Chondrocyte (in vitro differentiated cells): ENCODE measurements at regions not wholly inside any gene's neighbourhood (a gene's known extent, or its start where the extent isn't known, plus 50 kb on each side); places are given as distances from the start of the nearest gene placed in this dataset.

Source experiments
- DNase-seq: peaks from one replicate; pipeline ENCODE4 v3.0.0; 2021; ENCODE audit warnings: mixed read lengths, low spot score
- H3K27ac Mint-ChIP-seq: one replicate; pipeline ENCODE4 v1.8.0; 2021; ENCODE audit warnings: mild to moderate bottlenecking, moderate library complexity, mixed read lengths; ENCODE audit not compliant: unreplicated experiment
- H3K27me3 Mint-ChIP-seq: 2 replicates; pipeline ENCODE4 v1.8.0; 2021; ENCODE audit warnings: low read depth, mixed read lengths
- H3K36me3 Mint-ChIP-seq: 2 replicates; pipeline ENCODE4 v1.8.0; 2021; ENCODE audit warnings: low read depth, mixed read lengths
- H3K4me1 Mint-ChIP-seq: 2 replicates; pipeline ENCODE4 v1.8.0; 2021; ENCODE audit warnings: low read depth, mild to moderate bottlenecking, mixed read lengths
- H3K4me3 Mint-ChIP-seq: one replicate; pipeline ENCODE4 v1.8.0; 2021; ENCODE audit warnings: mild to moderate bottlenecking, moderate library complexity, mixed read lengths; ENCODE audit not compliant: unreplicated experiment
- H3K9me3 Mint-ChIP-seq: 2 replicates; pipeline ENCODE4 v1.8.0; 2021; ENCODE audit warnings: low read depth, mixed read lengths
- TF ChIP-seq, protein P1 (sequence below): fragments of 200-600 bp; sonication (generic); IDR thresholded peaks from 2 replicates; pipeline ENCODE4 v1.5.0; 2021; ENCODE audit warnings: antibody characterized with exemption, mild to moderate bottlenecking, moderate library complexity

DNA sequence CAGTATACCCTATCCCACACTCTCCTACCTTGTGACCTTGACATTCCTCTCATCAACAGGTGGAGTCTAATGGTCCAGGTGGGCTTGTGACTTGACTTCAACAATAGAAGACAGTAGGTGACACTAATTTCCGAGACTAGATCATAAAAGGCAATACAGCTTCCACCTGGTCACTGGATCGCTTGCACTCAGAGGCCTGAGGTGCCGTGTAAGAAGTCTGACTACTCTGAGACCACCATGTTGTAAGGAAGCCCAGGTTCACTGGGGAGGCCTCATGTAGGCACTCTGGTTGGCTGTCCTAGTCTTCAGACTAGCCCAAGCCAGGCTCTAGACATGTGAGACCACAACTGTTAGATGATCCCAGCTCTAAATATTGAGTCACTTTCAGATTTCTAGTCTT lies 370.4 kb downstream of the MID1IP1 start:
- no peak overlapping the region for H3K4me3 Mint-ChIP-seq
- TF ChIP-seq, protein P1, sequence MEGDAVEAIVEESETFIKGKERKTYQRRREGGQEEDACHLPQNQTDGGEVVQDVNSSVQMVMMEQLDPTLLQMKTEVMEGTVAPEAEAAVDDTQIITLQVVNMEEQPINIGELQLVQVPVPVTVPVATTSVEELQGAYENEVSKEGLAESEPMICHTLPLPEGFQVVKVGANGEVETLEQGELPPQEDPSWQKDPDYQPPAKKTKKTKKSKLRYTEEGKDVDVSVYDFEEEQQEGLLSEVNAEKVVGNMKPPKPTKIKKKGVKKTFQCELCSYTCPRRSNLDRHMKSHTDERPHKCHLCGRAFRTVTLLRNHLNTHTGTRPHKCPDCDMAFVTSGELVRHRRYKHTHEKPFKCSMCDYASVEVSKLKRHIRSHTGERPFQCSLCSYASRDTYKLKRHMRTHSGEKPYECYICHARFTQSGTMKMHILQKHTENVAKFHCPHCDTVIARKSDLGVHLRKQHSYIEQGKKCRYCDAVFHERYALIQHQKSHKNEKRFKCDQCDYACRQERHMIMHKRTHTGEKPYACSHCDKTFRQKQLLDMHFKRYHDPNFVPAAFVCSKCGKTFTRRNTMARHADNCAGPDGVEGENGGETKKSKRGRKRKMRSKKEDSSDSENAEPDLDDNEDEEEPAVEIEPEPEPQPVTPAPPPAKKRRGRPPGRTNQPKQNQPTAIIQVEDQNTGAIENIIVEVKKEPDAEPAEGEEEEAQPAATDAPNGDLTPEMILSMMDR: no peak
- H3K36me3 Mint-ChIP-seq: no peaks in the 10 kb centered on the region

DNA sequence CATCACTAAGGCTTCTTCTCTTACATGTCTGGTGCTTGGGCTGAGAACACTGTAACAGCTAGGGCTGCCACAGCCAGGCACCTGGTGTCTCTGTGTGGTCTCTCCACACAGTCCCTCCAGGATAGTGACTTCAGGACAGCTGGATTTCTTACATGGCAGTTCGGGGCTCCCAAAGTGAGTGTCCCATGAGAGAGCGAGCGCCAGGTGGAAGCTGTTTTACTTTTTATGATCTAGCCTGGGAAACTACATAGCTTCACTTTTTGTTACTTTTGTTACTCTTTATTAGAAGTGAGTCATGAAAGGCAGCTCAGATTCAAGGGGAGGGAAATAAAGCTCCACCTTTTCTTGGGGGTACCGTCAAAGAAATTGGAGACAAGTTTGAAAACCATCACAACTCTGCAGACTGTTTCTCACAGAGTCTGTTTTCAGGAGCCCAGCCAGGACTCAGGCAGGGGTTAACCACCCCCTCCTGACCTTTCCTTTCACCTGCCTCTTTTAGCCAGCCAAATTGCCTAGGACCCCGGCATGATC lies 373.0 kb downstream of the MID1IP1 start:
- H3K9me3 Mint-ChIP-seq: no peaks in the 10 kb centered on the region
- no peak overlapping the region for H3K4me3 Mint-ChIP-seq
- H3K27me3 Mint-ChIP-seq: peaks cover 9% of the 10 kb centered on the region
- H3K4me1 Mint-ChIP-seq: no peaks in the 10 kb centered on the region
- DNase-seq: no peak
- no peak overlapping the region for H3K27ac Mint-ChIP-seq
- TF ChIP-seq, protein P1: no peak
- H3K36me3 Mint-ChIP-seq: no peaks in the 10 kb centered on the region

More for the DNA sequence above, 370.4 kb downstream of the MID1IP1 start:
- Mint-ChIP-seq H3K27me3 (peaks cover 3% of the 10 kb centered on the region), H3K4me1 (no peaks in the 10 kb centered on the region), H3K9me3 (no peaks in the 10 kb centered on the region), H3K27ac (no peak overlapping the region)
- no peak for DNase-seq

DNA sequence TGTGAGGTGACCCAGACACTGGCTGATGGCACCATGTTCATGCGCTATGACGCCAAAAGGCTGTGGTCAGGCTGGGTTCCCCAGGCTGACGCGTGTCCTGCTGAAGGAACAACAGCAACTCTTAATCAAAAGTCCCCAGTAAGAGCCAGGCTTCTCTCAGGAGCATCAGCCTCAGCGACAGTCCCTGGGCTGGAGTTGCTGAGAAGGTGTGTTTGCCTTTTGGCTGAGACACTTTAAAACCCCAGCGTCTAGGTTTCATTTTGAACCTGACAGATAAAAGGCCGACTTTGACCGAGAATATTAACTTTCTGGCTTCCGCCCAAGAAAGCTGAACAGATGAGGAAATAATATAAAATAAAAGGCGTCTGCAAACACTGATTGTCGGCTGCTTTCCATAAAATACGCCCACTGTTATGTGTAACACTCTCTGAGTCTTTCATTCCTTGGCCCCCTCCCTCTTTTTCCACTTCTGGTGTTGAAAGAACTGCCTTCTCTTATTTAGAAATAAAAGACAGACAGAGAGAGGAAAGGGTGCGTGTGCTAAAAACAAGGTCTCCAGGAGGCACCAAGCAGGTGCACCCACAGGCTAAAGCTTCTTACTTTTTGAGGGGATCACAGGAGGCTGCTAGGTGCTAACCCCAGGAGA lies 373.6 kb downstream of the MID1IP1 start:
- Mint-ChIP-seq H3K36me3 (no peaks in the 10 kb centered on the region), H3K9me3 (no peaks in the 10 kb centered on the region), H3K4me1 (no peaks in the 10 kb centered on the region), H3K27me3 (peaks cover 11% of the 10 kb centered on the region), H3K4me3 (no peak overlapping the region), H3K27ac (no peak overlapping the region)
- DNase-seq: no peak
- TF ChIP-seq, protein P1: no peak

DNA sequence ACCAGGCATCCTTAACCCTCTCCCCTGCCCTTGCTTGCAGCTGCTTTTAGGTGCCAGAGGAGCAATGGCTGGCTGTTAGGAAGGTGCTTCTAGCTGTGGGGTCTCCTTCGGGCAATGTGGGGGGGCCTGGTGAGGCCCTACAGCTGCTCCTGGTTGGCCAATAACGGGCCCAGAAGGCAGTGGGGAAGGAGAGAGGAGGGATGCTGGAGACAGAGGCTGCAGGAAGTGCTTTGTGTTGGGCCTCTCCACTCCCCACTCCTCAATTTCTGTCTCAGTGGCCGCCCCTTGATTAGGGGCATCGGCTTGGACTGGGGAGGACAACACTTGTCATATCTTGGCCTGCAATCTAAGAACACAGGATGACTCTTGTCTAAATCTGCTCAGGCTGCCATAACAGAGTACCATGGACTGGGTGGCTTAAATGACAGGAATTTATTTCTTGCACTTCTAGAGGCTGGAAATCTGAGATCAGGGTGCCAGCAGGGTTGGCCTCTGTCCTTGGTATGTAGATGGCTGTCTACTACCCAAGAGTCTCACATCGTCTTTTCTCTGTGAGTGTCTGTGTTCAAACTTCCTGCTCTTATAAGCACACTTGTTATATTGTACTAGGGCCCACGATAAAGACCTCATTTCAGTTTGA lies 374.3 kb downstream of the MID1IP1 start:
- no peak for DNase-seq
- H3K27me3 Mint-ChIP-seq: peaks cover 11% of the 10 kb centered on the region
- no peaks in the 10 kb centered on the region for H3K4me1 Mint-ChIP-seq
- TF ChIP-seq, protein P1: no peak
- H3K9me3 Mint-ChIP-seq: no peaks in the 10 kb centered on the region
- no peak overlapping the region for H3K4me3 Mint-ChIP-seq
- no peaks in the 10 kb centered on the region for H3K36me3 Mint-ChIP-seq
- H3K27ac Mint-ChIP-seq: no peak overlapping the region

- Mint-ChIP-seq H3K4me3 (no peak overlapping the region), H3K9me3 (no peaks in the 10 kb centered on the region), H3K36me3 (no peaks in the 10 kb centered on the region), H3K27me3 (peaks cover 11% of the 10 kb centered on the region), H3K4me1 (no peaks in the 10 kb centered on the region), H3K27ac (no peak overlapping the region)
- TF ChIP-seq, protein P1: no peak
- DNase-seq: no peak
Observed at GRCh38 chrX:39176105-39176504, 374.8 kb downstream of the MID1IP1 start.
